ENCODE measurements at regions not wholly inside any gene's neighbourhood (a gene's known extent, or its start where the extent isn't known, plus 50 kb on each side); places are given as distances from the start of the nearest gene placed in this dataset.

- no peak overlapping the region for H3K9ac ChIP-seq (ENCODE audit: low read length)
- intact Hi-C loops (cut with micrococcal nuclease), result no loop called here
- no peak overlapping the region for H2AFZ ChIP-seq (ENCODE audit: insufficient read depth, low read depth, low read length, poor library complexity, severe bottlenecking)
- no peaks in the 10 kb centered on the region for H3K79me2 ChIP-seq (ENCODE audit: control insufficient read depth, insufficient read depth, low read length)
- H3K36me3 ChIP-seq (replicated peaks in 1 of 2; ENCODE audit: control extremely low read depth in 1 of 2, control insufficient read depth in 1 of 2, extremely low read depth in 1 of 2, insufficient read depth in 2 of 2, low read length in 1 of 2), result no peaks in the 10 kb centered on the region
- no peak overlapping the region for H3K27ac Mint-ChIP-seq
- ChIA-PET POLR2A (no interaction called here), CTCF (no interaction called here)
- H3K27me3 Mint-ChIP-seq, result no peaks in the 10 kb centered on the region
- no peak overlapping the region for H3K27ac ChIP-seq (ENCODE audit: low read length in 2 of 2)
- H3K9me3 Mint-ChIP-seq (ENCODE audit: insufficient read depth), result no peaks in the 10 kb centered on the region
- no peaks in the 10 kb centered on the region for H3K9me3 ChIP-seq (ENCODE audit: control extremely low read depth in 1 of 3, control insufficient read depth in 2 of 3, insufficient read depth in 1 of 3, low read length in 2 of 3)
- H3K4me1 ChIP-seq (ENCODE audit: control insufficient read depth in 2 of 2, insufficient read depth in 2 of 2, low read length in 2 of 2), result no peaks in the 10 kb centered on the region
- no peaks in the 10 kb centered on the region for H3K27me3 ChIP-seq (replicated peaks in 1 of 4; ENCODE audit: control extremely low read depth in 1 of 4, control insufficient read depth in 3 of 4, insufficient read depth in 4 of 4, low read length in 3 of 4)
- no peak overlapping the region for H3K4me2 ChIP-seq (replicated peaks; ENCODE audit: low read depth, low read length, poor library complexity, severe bottlenecking)
- H3K4me1 Mint-ChIP-seq, result no peaks in the 10 kb centered on the region
- TF ChIP-seq CTCF (IDR thresholded peaks at IDR 0.05) (no peak), EZH2 (IDR thresholded peaks at IDR 0.05; ENCODE audit: borderline replicate concordance, insufficient read depth, low read depth, low read length, poor library complexity, severe bottlenecking) (no peak)
- DNase-seq (no peak), ATAC-seq (ENCODE audit: low read depth) (no peak)
- H3K4me3 Mint-ChIP-seq, result no peak overlapping the region
- 100% methylated on average over 1 of the region's 2 CpGs for WGBS (ENCODE audit: insufficient coverage)
- H4K20me1 ChIP-seq (ENCODE audit: control insufficient read depth, insufficient read depth, low read length, poor library complexity, severe bottlenecking), result no peaks in the 10 kb centered on the region
- no peak overlapping the region for H3K4me3 ChIP-seq (ENCODE audit: control extremely low read depth in 1 of 5, extremely low read depth in 1 of 5, insufficient read depth in 1 of 5, low read depth in 2 of 5, low read length in 4 of 5)
Observed at GRCh38 chr2:163046615-163047014, 208.0 kb upstream of the KCNH7 start.

- POLR2A ChIA-PET, result no interaction called here
- Histone ChIP-seq H3K27me3 (replicated peaks in 1 of 4; ENCODE audit: control extremely low read depth in 1 of 4, control insufficient read depth in 3 of 4, insufficient read depth in 4 of 4, low read length in 3 of 4) (no peaks in the 10 kb centered on the region), H3K27ac (ENCODE audit: low read length in 2 of 2) (no peak overlapping the region), H3K4me1 (ENCODE audit: control insufficient read depth in 2 of 2, insufficient read depth in 2 of 2, low read length in 2 of 2) (no peaks in the 10 kb centered on the region), H2AFZ (ENCODE audit: insufficient read depth, low read depth, low read length, poor library complexity, severe bottlenecking) (no peak overlapping the region), H3K9me3 (ENCODE audit: control extremely low read depth in 1 of 3, control insufficient read depth in 2 of 3, insufficient read depth in 1 of 3, low read length in 2 of 3) (no peaks in the 10 kb centered on the region), H3K9ac (ENCODE audit: low read length) (no peak overlapping the region), H3K4me2 (replicated peaks; ENCODE audit: low read depth, low read length, poor library complexity, severe bottlenecking) (no peak overlapping the region), H4K20me1 (ENCODE audit: control insufficient read depth, insufficient read depth, low read length, poor library complexity, severe bottlenecking) (no peaks in the 10 kb centered on the region), H3K4me3 (ENCODE audit: control extremely low read depth in 1 of 5, extremely low read depth in 1 of 5, insufficient read depth in 1 of 5, low read depth in 2 of 5, low read length in 4 of 5) (no peak overlapping the region), H3K79me2 (ENCODE audit: control insufficient read depth, insufficient read depth, low read length) (no peaks in the 10 kb centered on the region), H3K36me3 (replicated peaks in 1 of 2; ENCODE audit: control extremely low read depth in 1 of 2, control insufficient read depth in 1 of 2, extremely low read depth in 1 of 2, insufficient read depth in 2 of 2, low read length in 1 of 2) (no peaks in the 10 kb centered on the region)
- TF ChIP-seq CTCF (IDR thresholded peaks at IDR 0.05), result no peak
- TF ChIP-seq EZH2 (IDR thresholded peaks at IDR 0.05; ENCODE audit: borderline replicate concordance, insufficient read depth, low read depth, low read length, poor library complexity, severe bottlenecking), result no peak
- Mint-ChIP-seq H3K4me3 (no peak overlapping the region), H3K4me1 (no peaks in the 10 kb centered on the region), H3K27me3 (no peaks in the 10 kb centered on the region), H3K27ac (no peak overlapping the region), H3K9me3 (ENCODE audit: insufficient read depth) (no peaks in the 10 kb centered on the region)
- 50% methylated on average over 1 of the region's 2 CpGs for WGBS (ENCODE audit: insufficient coverage)
- DNase-seq, result no peak
- no peak for ATAC-seq (ENCODE audit: low read depth)
- intact Hi-C loops (cut with micrococcal nuclease), result no loop called here
- CTCF ChIA-PET, result no interaction called here
Observed at GRCh38 chr2:163045830-163046229, 207.3 kb upstream of the KCNH7 start.
